Left ventricle myocardium inferior (tissue), 1 donor: ENCODE measurements at regions not wholly inside any gene's neighbourhood (a gene's known extent, or its start where the extent isn't known, plus 50 kb on each side); places are given as distances from the start of the nearest gene placed in this dataset.
"Not testable (repeated sequence)": the region's sequence is repeated elsewhere in the genome, so short reads cannot be mapped to it uniquely, and the experiment has no call there.

Experiments
- DNase-seq: peaks from one replicate; pipeline ENCODE4 v3.0.0-alpha.2; 2020
- H3K27ac ChIP-seq: fragments of 200-600 bp; replicated peaks from 2 replicates; pipeline ENCODE4 v1.8.0; 2021
- H3K27me3 ChIP-seq: fragments of 200-600 bp; 2 replicates; pipeline ENCODE4 v1.8.0; 2021; ENCODE audit warnings: low read depth
- H3K36me3 ChIP-seq: fragments of 200-600 bp; 2 replicates; pipeline ENCODE4 v1.8.0; 2021
- H3K4me1 ChIP-seq: fragments of 200-600 bp; 2 replicates; pipeline ENCODE4 v1.8.0; 2021
- H3K4me3 ChIP-seq: fragments of 200-600 bp; 2 replicates; pipeline ENCODE4 v1.8.0; 2021; ENCODE audit warnings: mild to moderate bottlenecking, moderate library complexity
- H3K9me3 ChIP-seq: fragments of 200-600 bp; replicated peaks from 2 replicates; pipeline ENCODE4 v1.8.0; 2021
- intact Hi-C: fragments of 100-400 bp; cut with micrococcal nuclease; formaldehyde crosslinking; loops from one replicate; pipeline ENCODE4 v1.11.0; 2022
- TF ChIP-seq, protein P1 (sequence below): fragments of 200-600 bp; IDR thresholded peaks from 2 replicates; pipeline ENCODE4 v1.8.0; 2021; ENCODE audit warnings: antibody characterized with exemption, mild to moderate bottlenecking, borderline replicate concordance
- donor health status: DM: no; HTN: yes; CAD: no; lungs with severe emphysema.

DNA sequence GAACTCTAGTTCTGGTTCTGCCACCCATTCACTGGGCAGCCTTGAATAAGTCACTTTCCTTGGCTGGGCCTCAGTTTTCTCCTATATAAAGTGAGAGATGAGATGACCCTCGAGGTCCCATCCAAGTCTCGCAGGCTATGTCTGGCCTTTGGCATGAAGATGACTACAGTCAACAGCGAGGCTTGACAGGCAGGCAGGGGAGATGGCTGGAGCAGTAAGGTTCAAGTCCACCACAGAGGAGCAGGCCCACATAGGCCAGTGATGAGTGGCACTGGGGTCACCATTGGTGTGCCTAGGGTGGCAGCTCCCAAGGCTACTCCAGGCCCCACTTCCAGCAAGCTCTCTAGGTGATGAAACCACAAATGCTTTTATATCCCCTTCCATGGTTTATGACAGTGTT, 161.4 kb downstream of the ZFP36L2 start:
- TF ChIP-seq, protein P1, sequence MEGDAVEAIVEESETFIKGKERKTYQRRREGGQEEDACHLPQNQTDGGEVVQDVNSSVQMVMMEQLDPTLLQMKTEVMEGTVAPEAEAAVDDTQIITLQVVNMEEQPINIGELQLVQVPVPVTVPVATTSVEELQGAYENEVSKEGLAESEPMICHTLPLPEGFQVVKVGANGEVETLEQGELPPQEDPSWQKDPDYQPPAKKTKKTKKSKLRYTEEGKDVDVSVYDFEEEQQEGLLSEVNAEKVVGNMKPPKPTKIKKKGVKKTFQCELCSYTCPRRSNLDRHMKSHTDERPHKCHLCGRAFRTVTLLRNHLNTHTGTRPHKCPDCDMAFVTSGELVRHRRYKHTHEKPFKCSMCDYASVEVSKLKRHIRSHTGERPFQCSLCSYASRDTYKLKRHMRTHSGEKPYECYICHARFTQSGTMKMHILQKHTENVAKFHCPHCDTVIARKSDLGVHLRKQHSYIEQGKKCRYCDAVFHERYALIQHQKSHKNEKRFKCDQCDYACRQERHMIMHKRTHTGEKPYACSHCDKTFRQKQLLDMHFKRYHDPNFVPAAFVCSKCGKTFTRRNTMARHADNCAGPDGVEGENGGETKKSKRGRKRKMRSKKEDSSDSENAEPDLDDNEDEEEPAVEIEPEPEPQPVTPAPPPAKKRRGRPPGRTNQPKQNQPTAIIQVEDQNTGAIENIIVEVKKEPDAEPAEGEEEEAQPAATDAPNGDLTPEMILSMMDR: no peak
- no peak overlapping the region for H3K4me3 ChIP-seq
- peaks cover 14% of the 10 kb centered on the region for H3K4me1 ChIP-seq
- no peak overlapping the region for H3K27ac ChIP-seq
- intact Hi-C loops: no loop called here
- no peak for DNase-seq
- H3K27me3 ChIP-seq: no peaks in the 10 kb centered on the region
- peaks cover 12% of the 10 kb centered on the region for H3K9me3 ChIP-seq
- H3K36me3 ChIP-seq: no peaks in the 10 kb centered on the region

DNA sequence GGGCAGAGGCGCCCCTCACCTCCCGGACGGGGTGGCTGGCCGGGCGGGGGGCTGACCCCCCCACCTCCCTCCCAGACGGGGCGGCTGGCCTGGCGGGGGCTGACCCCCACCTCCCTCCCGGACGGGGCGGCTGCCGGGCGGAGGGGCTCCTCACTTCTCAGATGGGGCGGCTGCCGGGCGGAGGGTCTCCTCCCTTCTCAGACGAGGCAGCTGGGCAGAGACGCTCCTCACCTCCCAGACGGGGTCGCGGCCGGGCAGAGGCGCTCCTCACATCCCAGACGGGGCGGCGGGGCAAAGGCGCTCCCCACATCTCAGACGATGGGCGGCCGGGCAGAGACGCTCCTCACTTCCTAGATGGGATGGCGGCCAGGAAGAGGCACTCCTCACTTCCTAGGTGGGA, 163.3 kb downstream of the ZFP36L2 start:
- H3K4me3 ChIP-seq, H3K27me3 ChIP-seq, intact Hi-C loops, DNase-seq, H3K27ac ChIP-seq, H3K36me3 ChIP-seq: not testable (repeated sequence)
- Histone ChIP-seq H3K9me3 (peaks cover 12% of the 10 kb centered on the region), H3K4me1 (peaks cover 18% of the 10 kb centered on the region)

- no peak for DNase-seq
- peaks cover 12% of the 10 kb centered on the region for H3K9me3 ChIP-seq
- no peak overlapping the region for H3K4me3 ChIP-seq
- no peaks in the 10 kb centered on the region for H3K36me3 ChIP-seq
- intact Hi-C loops: no loop called here
- TF ChIP-seq, protein P1: no peak
- no peak overlapping the region for H3K27ac ChIP-seq
- peaks cover 26% of the 10 kb centered on the region for H3K4me1 ChIP-seq
- no peaks in the 10 kb centered on the region for H3K27me3 ChIP-seq
These were observed 164.3 kb downstream of the ZFP36L2 start for GRCh38 chr2:43062058-43062457.

DNA sequence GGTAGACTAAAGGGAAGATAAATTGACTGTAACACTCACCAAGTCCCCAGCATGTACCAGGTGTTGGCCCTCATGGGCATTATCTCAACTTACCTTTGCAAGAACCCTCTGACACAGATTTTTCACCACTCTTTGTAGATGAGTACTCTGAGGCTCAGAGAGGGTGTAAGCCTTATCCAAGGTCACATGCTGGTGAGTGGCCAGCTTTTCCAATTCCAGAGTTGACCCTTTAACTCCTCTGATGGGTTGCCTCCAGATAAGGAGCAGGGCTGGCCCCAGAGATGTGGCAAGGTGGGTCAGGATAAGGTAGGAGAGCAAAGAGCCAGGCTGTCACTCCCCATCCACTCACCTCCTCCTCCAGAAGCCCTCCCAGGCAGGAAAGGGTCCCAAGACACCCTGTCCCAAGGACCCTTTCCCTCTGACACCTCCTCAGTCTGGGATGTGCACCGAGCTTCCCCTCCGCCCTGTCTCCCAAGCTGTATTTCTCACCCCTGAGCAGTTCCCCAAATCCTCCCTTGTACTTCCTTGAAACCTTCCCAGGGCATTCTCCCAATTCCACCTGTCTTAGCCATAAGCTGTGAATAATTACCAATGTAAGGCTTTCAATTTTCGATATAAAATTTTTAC, 165.9 kb downstream of the ZFP36L2 start:
- Histone ChIP-seq H3K27ac (no peak overlapping the region), H3K4me1 (peaks cover 27% of the 10 kb centered on the region), H3K4me3 (no peak overlapping the region), H3K27me3 (no peaks in the 10 kb centered on the region), H3K9me3 (peaks cover 12% of the 10 kb centered on the region), H3K36me3 (no peaks in the 10 kb centered on the region)
- TF ChIP-seq, protein P1: no peak
- DNase-seq: no peak
- intact Hi-C loops: no loop called here

DNA sequence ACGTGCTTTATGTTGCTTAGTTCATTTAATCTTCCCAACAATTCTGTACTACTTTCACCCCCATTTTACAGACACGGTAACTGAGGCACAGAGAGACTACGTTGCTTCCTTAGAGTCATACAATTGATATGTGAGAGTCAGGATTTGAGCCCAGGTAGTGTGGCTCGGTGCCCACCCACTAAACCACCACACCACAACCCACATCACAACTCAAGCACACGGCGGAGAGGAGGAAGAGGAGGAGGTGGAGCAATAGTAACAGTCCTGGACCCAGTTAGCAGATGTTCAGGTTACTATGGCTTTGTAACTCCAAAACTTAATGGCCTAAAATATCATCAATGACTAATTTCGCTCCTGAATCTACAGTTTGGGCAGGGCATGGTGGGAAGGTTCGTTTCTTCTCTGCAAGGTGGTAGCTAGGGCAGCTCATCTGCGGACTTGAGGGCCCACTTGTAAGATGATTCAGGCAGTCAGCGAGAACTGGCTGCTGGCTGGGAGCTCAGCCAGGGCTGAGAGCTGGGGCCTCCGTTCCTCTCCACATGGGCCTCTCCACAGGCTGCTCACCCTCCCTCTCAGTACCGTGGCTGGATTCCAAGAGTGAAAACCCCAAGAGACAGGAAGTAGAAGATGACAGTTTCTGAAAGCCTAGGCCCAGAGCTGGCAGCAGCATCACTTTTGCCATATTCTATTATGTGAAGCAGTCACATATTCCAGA, 167.1 kb downstream of the ZFP36L2 start:
- DNase-seq: peak; percentile 82
- peak overlapping the region; percentile 57 for H3K27ac ChIP-seq
- no peak overlapping the region for H3K4me3 ChIP-seq
- H3K4me1 ChIP-seq: peaks cover 36% of the 10 kb centered on the region
- TF ChIP-seq, protein P1: no peak
- H3K36me3 ChIP-seq: no peaks in the 10 kb centered on the region
- intact Hi-C loops: no loop called here
- H3K9me3 ChIP-seq: peaks cover 12% of the 10 kb centered on the region
- no peaks in the 10 kb centered on the region for H3K27me3 ChIP-seq

DNA sequence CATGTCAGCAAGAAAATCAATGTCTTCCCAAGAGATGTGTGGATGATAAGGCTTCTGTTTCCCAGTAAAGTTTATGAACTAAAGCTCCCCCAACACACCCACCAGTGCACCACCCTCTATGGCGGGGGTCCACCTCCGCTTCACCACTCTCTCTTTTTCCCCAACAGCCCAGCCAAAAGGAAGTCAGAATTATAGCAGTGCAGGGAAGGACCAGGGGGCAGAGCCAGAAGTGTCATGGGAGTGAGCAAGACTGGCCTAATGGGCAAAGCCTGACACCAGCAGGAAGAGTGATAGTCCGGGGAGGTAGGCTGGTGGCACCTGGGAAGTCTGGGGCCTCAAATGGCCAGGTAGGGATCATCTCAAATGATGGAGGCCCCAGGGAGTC, 167.7 kb downstream of the ZFP36L2 start:
- intact Hi-C loops: no loop called here
- TF ChIP-seq, protein P1: no peak
- H3K36me3 ChIP-seq: no peaks in the 10 kb centered on the region
- DNase-seq: no peak
- no peak overlapping the region for H3K27ac ChIP-seq
- H3K4me3 ChIP-seq: no peak overlapping the region
- peaks cover 41% of the 10 kb centered on the region for H3K4me1 ChIP-seq
- H3K27me3 ChIP-seq: no peaks in the 10 kb centered on the region
- peaks cover 12% of the 10 kb centered on the region for H3K9me3 ChIP-seq
